ENCODE measurements at regions not wholly inside any gene's neighbourhood (a gene's known extent, or its start where the extent isn't known, plus 50 kb on each side); places are given as distances from the start of the nearest gene placed in this dataset.

DNA sequence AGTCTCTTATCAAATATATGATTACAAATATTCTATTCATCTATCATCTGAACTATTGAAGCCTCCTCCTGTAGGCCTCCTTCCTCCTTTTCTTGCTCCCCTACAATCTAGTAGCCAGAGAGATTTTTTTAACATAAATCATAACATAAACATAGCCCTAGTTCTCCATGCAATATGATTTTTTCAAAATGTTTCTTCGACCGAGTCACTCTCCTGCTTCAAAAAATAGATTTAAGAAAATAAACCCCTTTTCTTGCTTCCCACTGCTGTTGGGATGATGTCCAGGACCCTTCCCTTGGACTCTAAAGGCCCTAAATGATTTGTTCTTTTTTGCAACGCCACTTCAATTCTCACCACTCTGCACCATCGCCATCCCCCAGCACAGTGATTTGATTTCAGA is 319.7 kb upstream of the TSHZ3 start:
- no peak for DNase-seq

DNA sequence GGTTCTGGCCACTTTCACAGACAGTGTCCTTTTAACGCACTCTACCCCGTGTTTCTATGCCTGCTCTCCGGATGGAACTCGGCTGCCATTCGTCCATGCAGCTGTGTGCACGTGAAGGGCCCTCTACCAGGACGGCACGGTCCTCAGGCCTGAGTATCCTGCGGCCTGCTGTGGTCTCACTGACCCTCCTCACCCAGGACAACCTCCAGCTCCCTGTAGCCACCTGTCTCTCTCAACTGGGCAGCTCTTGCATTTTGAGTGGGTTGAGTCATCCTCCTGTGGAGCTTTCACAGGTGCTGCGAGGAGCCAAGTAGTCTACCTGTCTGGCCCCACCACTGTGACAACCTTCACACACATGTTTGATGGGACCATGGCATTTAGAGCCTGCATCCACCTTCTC is 321.7 kb upstream of the TSHZ3 start:
- no peak for DNase-seq

DNA sequence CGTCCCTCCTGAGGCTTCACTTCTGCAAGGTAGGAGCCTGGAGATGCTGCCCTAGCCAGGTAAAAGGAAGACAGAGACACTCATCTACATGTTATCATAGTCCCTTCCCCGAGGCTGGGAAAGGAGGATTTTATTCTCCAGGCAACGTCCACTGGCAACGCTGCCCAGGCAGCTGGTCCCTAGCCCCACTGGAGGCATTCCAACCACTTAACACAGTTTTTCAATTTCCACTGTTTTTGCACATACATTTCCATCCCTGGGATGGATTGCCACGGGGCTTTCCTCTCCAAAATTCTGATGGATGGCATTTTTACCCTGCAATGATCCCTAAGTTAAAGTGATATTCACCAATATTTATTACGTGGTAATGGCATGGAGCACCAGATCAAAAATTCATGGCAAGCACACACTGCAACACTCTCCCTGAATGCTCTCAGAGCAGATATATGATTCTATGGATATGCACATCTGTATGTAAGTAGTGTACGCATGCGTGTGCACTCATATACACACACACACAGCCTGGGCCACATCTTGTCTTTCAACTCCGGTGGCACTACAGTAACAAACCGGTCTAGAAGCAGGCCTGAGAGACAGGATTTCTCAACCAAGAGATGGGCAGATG is 322.3 kb upstream of the TSHZ3 start:
- no peak for DNase-seq

DNA sequence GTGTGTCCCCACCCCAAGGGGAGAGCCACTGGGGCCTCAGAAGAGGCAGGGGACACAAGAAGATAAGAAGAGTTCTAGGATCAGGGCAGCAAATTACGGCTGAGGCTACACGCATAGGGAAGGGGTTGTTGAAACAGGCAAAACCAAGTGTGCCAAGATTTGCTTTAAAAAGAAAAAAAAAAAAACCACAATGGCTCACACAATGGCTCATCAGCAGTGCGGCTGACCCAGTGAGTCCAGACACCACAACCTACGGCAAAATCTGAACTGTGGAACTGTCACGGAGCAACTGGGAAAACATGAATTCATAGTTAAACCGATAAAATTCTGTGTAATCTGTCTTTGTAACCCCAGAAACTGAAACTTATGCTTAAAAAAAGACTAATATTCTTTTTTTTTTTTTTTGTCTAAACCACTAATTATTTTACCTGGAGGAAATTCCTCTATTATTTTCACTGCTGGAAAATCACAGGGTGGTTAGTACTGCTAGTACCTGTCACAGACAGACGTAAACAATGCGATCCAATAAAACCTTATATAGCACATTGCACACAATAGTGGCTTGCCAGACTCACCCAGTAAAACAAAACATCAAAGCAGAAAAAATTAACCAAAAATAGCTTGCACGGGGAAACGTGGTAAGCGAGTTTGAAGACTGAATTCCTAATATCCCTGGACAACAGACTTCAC is 325.4 kb upstream of the TSHZ3 start:
- DNase-seq, result no peak

DNA sequence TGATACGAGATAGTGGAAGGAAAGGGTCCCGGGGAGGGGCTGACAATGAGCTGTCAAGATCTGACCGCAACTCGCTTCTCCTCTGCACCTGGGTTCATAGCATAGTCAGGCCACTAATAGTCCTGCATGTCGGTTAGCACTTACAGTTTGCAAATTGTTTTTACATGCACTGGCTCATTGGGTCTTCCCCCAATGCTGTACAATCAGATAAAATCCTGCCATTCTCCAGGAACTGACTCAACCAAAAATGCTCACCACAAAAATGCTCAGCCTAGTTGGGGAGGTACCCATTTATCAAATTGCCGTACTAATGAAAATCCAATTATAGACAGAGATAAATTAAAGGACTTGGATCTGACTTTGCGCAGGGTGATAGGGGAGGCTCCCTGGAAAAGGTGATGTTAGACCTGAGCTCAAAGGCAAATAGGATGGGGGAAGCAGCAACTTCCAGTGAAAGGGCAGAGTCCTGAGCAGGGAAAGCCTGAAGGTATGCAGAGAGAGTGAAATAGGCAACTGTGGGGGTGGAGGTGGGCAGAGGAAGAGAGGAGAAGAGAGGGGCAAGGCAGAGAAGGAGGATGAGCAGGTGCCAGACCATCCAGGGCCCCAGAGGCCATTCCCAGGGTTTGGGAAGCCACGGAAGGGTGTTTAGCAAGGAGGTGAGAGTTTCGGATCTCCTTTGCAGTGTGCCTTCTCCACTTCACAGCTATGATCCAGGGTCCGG is 326.1 kb upstream of the TSHZ3 start:
- no peak for DNase-seq

DNA sequence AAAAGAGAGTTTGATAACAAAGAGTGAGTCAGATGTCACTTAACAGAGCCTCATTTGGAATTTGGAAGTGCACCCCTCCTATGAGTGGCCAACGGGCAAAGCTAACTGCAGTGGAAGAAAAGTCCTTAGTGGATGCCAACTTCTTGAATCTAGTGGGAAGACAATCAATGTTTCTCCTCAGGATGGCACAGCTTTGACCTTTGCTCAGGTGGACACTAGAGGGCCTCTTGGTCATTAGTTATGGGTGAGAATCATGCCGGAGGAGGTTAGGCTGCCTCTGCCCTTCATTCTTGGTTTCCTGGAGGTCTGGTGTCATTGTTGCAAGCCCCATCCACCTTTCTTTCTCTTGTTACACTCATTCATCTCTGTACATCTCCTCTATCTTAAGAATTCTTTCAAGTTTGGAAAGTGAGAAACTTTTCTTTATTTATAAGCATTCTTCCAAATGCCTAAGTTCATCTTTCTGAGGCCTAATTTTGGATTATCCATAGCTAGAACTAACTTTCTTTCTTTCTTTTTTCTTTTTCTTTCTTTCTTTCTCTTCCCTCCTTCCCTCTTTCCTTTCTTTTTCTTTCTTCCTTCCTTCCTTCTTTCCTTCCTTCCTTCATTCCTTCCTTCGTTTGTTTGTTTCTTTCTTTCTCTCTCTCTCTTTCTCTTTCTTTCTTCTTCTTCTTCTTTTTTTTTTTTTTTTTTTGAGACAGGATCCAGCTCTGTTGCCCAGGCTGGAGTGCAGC is 327.2 kb upstream of the TSHZ3 start:
- no peak for DNase-seq

DNA sequence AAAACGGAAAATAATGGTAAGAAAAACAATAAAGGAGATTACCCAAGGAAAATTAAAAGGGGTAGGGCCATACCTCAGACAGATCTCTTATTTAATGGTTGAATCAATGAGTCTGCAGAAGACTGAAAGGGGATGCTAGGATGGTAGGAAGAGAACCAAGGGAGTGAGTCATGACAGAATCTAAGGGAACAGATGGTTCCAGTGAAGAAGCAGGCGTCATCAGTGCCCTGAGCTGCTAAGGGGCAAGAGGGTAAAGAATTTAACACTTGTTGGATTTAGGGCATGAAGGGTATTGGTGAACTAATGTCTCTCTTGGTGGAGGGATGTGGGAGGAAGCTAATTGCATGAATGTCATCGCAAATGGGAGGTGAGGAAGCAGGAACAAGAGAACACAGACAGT is 329.2 kb upstream of the TSHZ3 start:
- DNase-seq, result no peak

DNA sequence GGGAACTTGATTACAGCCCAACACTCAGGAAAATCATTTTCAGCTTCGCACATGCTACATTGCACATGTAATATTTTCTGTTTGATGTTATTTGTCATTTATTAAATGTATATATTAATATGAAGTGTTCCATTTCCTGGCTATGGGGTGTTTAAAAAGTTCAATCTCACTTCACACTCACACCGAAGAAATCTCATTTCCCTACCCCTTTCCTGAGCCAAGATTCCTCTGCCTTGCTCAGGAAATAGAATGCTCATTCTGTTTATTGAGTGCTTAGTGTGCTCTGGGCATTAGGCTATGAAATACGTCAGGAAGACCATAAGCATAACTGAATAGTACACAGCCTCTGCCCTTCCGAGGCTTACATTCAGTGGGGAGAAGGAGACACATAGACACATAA is 331.9 kb upstream of the TSHZ3 start:
- no peak for DNase-seq

DNA sequence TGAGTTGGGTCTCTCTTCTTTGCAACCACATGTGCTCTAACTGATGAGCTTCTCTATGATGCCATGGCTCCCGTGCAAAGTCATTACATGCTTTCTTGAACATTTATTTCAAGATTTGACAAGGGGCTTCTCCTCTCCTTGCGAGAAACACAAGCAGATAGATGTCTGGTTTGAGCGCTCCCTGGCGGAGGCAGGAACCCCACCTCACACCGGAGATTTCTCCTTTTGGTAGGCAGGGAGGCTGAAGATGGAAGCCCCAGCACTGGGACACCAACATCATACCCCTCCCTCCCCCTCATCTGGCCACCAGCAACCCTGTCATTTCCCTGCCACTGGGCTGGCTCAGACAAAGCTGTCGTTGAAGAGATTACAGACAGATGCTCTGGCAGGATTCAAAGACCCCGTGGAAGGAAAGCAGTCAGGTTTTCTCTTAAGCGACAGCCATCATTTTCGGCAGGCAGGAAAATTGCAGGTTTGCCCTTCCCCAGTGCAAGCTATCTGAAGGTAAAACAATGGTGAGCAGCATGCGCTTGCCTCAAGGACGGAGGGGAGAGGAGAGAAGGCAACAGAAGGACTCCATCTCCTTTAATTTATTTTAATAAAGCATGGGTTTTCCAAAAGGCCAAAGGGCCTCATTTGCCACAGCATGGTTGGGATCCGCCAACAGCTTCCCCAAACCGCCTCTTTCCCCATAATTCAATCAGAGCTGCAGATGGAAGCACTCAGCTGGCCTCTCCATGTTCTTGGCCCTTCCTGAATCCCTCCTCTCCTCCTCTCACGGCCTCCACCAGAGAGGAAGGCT is 344.1 kb upstream of the TSHZ3 start:
- DNase-seq, result no peak

DNA sequence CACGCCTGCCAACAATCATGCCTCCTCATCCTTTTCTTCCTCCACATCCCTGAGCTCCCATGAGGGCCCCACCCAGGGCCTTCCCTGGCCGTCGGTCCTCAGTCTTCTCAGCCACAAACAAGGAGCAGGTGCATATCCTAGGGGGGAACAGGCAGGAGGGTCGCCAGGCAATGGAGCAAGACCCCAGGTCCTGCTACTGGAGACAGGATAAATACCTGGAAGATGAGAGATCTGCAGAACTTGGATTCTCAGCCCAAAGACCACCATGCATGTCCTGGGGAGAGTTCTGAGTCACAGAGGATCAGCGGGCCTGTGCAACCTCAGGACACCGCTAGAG is 344.7 kb upstream of the TSHZ3 start:
- DNase-seq, result no peak

DNA sequence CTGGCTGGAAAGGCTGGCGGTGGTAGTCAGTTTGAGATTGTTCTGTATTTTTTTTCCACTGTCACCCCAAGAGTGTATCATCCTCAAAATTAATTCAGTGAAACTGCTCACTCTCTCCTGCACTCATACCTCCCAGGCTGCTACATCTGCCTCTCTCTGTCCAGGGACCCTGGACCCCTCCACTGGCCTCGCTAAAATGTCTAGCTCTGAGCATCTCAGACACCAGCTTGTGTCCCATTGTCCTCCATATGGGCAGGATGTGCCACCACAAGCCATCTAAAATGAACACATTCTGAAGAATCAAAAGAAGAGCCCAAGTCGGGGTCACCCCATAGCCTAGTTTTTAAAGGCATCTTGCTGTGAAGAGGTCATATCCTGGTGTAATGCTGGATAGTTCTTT is 345.5 kb upstream of the TSHZ3 start:
- DNase-seq, result no peak

DNA sequence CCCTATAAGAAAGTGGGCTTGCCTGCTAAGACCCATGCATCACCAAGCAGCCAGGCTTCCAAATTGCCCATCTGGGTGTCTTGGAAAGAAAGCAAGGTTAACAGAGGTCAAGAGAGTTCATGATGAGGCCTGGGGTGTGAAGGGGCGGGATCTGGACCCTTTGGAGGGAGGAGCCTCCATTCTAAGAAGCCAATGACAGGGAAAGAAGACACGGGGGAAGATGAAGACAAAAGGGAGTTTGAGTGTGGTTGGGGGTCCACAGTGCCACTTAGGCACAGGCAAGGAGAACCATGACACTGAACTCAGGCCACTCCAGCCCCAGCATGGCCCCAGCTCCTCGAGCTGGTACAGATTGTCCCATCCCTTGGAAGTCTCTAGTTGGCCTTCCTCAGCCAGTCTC is 350.2 kb upstream of the TSHZ3 start:
- no peak for DNase-seq

DNA sequence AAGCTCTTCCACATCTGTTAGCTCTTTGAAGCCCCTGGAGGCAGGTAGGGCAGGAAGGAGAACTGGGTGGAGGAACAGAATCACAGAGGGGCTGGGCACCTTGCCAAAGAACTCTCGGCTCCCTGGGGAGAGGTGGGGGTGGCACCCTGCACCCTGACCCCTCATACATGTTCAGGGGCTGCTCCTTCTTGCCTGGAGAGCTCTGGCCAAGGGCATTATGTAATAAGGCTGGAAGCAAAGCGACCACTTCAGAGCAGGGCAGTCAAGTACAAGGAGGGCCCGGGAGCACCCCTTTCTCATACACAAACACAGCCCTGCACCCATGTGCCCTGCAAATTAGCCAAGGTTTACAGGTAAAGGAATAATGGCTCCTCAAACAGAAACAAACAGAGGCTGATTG is 351.9 kb upstream of the TSHZ3 start:
- no peak for DNase-seq

DNA sequence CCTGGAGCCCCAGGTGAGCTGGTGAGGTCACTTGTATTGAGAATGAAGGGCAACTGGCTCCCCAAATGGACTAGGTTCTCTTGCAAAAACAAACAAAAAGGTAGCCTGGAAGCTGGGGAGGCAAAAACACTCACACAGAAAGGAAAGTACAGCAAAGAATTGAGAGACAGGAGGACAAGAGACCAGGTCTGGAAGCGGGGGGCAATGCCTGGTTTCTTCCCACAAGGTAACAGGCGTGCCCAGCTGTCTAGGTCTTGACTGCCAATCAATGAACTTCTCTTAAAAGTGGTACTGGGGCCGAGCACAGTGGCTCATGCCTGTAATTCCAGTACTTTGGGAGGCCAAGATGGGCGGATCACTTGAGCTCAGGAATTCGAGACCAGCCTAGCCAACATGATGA is 356.4 kb upstream of the TSHZ3 start:
- DNase-seq, result no peak

DNA sequence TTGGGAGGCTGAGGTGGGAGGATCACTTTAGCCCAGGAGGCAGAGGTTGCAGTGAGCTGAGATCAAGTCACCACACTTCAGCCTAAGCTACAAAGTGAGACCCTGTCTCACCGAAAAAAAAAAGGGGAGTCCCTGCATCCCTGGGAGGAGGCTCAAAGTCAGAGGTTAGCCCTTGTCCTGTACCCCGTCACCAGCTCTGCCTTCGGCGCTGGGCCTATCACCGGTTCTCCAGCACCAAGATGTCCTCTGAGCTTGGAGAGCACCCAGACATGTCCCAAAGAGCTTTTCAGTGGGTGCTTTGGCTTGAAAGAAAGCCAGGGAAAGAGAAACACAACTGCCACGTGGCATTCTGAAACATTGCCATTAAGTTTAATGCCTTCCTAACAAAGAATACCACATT is 356.9 kb upstream of the TSHZ3 start:
- no peak for DNase-seq

DNA sequence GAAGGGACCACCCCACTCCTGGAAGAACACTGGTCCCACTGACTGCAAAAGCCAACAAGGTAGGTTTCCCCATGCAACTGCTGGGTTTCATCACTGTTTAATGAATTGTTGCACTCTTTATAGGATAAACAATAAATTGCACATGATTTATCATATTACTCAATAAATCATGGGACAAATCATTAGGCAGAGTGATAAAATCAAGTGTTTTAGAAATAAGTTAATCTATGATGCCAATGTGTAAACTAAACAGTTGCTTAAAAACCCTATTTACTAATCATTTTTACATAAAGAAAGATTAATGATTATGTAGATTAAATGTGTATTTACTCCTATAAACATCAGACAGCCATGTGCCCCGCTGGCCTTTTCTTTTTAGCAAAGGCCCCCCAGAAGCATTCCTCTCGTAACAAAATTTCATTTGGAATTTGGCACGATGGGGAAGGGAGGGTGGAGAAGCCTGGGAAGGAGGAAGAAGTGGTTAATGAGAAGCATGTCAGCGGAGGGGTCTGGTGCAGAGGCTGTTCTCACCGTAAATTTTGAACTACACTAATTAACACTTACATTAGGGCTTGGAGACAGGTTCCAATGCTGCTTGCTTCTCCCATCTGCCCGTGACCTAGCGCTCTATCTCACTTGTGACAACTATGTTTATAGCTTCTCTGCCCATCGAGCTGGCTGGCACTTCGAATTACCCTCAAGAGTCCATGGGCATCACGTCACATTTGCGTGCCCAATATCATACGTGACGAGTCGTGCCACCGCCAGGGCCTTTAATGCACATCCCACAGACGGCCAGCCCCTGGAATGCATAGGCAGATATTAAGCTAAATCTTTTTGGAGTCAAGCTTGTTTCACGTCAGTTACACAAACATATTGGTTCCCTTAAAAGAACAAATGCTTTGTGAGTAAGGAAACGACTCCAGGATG is 357.7 kb upstream of the TSHZ3 start:
- no peak for DNase-seq

DNA sequence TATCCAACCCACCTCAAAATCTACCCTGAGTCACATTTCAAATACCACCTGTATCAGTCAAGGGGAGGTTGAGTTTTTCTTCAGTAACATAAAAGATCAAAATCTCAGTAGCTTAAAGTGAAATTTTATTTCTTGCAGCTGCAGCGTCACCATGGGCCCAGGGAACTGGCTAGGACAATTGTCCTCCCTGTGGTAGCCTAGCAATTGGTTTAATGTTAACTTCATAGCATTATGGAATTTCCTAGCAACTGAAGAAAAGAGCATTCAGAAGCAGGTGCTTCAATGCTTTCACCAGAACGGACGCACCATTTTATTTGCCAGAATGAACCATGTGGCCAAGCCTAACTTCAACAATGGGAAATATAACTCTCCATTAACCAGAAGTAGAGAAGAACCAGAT is 359.3 kb upstream of the TSHZ3 start:
- DNase-seq, result no peak

DNA sequence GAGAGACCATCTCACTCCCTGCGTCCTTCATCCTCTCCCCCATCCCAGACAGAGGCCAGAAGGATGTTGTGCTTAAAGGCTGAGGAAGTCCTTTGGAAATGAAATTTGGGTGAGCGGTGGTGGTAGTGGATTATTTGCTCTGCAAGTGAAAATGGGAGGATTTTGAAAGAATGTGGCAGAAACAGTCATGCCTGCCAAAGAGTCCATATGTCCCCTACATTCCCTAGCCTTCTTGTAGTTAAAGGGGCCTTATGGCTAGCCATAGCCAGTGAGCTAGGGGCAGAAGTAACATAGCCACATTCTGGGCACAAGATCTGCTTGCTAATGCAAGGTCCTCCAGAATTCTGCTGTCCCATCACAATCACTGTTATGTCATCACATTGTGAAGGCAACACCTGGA is 360.2 kb upstream of the TSHZ3 start:
- no peak for DNase-seq

DNA sequence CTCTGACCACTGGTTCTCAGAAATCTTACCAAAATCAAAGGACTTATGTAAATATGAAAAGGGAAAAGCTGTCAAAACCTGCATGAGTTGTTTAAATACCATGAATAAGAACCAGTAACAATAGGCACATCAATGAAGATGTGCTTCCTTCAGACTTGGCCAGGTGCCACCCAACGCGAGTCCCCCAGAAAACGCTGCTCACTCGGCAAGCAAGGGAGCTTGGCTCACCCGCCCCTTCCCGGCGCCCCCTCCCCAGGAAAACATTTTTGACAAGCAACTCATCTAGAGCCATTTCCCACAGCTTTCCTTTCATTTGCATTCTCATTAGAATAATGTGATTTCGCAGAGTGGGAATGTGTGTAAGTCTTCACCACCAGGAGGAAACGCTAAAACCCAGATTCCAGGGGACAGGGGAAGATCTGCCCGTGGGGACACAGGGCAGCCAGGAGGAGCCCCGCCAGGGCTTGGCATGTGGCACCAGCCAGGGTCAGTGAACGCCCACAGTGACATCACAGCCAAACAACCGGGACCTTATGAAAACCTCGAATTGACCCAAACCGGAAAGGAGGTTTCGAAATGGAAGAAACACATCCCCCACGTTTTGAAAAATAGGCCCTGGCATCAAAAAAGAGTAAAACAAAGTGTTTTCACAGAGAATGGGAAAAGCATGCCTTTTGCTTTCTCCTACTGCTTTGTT is 366.2 kb upstream of the TSHZ3 start:
- DNase-seq, result no peak

DNA sequence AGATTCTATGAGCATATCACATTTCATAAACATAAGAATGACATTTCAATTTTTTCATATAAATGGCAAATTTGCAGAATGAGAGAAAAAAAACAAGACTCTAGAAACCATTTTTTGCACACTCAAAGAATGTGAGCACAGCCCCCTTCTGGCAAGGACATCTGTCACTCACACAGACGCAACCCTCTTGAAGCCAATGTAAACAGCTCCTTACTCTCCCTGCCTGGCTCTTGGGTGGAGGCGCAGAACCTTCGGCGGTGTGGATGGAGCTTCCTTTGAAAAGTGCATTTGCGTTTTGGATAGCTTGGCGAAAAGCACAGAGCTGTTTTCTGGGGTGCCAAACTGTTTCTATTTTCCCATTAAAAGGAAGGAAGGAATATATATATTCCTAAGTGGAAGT is 367.6 kb upstream of the TSHZ3 start:
- no peak for DNase-seq

DNA sequence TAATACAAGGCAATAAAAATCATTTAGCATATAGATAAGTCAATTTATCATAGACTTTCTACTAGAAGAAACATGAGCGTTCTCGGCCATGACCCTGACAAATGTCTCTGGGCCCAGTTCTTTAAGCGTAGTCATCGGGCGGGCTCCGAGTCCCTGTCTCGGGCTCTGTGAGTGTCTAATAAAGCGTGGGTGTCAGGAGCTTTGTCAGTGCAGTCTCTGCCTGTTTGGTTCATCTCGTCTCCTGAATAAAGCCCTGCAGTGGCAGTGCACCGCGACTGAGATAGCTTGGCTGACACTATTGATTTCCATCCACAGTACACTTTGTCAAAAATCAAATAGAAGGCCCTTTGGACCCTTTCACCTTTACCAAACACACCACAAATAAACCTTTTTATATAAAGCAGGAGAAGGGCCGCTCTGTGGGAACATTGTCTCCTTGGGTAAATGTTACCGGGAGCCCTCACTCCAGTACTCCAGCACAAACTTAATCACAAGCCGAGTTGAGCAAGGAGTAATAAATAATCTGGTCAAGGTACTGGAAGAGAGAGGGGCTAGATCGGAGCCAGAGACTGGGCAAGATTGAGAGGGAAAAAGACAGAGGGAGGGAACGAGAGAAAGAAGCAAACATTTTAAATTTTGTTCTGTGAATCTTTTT is 368.2 kb upstream of the TSHZ3 start:
- DNase-seq, result no peak

Measured in activated T-cell treated with anti-CD3 and anti-CD28 coated beads for 4 hours (primary cell).